ENCODE measurements at regions not wholly inside any gene's neighbourhood (a gene's known extent, or its start where the extent isn't known, plus 50 kb on each side); places are given as distances from the start of the nearest gene placed in this dataset.

- no peak overlapping the region for H3K27ac ChIP-seq
- CTCF ChIA-PET: no interaction called here
- no peak for DNase-seq (ENCODE audit: low spot score)
- POLR2A ChIA-PET (ENCODE audit: low non-redundant PET): no interaction called here
- TF ChIP-seq CTCF (conservative IDR thresholded peaks at IDR 0.05; ENCODE audit: low read depth): no peak
These were observed 239.7 kb upstream of the RGS6 start for GRCh38 chr14:71692496-71692895.

GRCh38 chr14:71693381-71693780 is 238.8 kb upstream of the RGS6 start:
- ChIA-PET CTCF (no interaction called here), POLR2A (ENCODE audit: low non-redundant PET) (no interaction called here)
- H3K27ac ChIP-seq: no peak overlapping the region
- DNase-seq (ENCODE audit: low spot score): no peak
- no peak for TF ChIP-seq CTCF (conservative IDR thresholded peaks at IDR 0.05; ENCODE audit: low read depth)

GRCh38 chr14:71694591-71695530 is 237.4 kb upstream of the RGS6 start:
- ChIA-PET POLR2A (ENCODE audit: low non-redundant PET) (no interaction called here), CTCF (interaction anchor here (0.6 kb wide), 1 partner anchor 34 kb away, joined by 7 read pairs; no protein-coding TSS in a partner anchor)
- no peak overlapping the region for H3K27ac ChIP-seq
- no peak for DNase-seq (ENCODE audit: low spot score)
- no peak for TF ChIP-seq CTCF (conservative IDR thresholded peaks at IDR 0.05; ENCODE audit: low read depth)

GRCh38 chr14:71695611-71696350 is 236.4 kb upstream of the RGS6 start:
- H3K27ac ChIP-seq: no peak overlapping the region
- ChIA-PET POLR2A (ENCODE audit: low non-redundant PET) (no interaction called here), CTCF (interaction anchor here (0.6 kb wide), 1 partner anchor 35 kb away, joined by 7 read pairs; no protein-coding TSS in a partner anchor)
- TF ChIP-seq CTCF (conservative IDR thresholded peaks at IDR 0.05; ENCODE audit: low read depth): no peak
- no peak for DNase-seq (ENCODE audit: low spot score)

- ChIA-PET CTCF (interaction anchor here (0.6 kb wide), 1 partner anchor 172 kb away, joined by 3 read pairs; no protein-coding TSS in a partner anchor), POLR2A (ENCODE audit: low non-redundant PET) (no interaction called here)
- TF ChIP-seq CTCF (conservative IDR thresholded peaks at IDR 0.05; ENCODE audit: low read depth): no peak
- no peak overlapping the region for H3K27ac ChIP-seq
- DNase-seq (ENCODE audit: low spot score): no peak
These were observed 234.2 kb upstream of the RGS6 start for GRCh38 chr14:71698027-71698426.

GRCh38 chr14:71698673-71699072 is 233.6 kb upstream of the RGS6 start:
- no peak overlapping the region for H3K27ac ChIP-seq
- POLR2A ChIA-PET (ENCODE audit: low non-redundant PET): no interaction called here
- TF ChIP-seq CTCF (conservative IDR thresholded peaks at IDR 0.05; ENCODE audit: low read depth): no peak
- CTCF ChIA-PET: no interaction called here
- DNase-seq (ENCODE audit: low spot score): no peak
